NCI-H226 (cell line): ENCODE measurements at regions not wholly inside any gene's neighbourhood (a gene's known extent, or its start where the extent isn't known, plus 50 kb on each side); places are given as distances from the start of the nearest gene placed in this dataset.
"Not testable (repeated sequence)": the region's sequence is repeated elsewhere in the genome, so short reads cannot be mapped to it uniquely, and the experiment has no call there.

Experiments used
- DNase-seq: peaks from one replicate; pipeline ENCODE4 v3.0.0-alpha.2; 2015

GRCh38 chr1:113269168-113269963 is 120.9 kb upstream of the MAGI3 start:
- DNase-seq: no peak

GRCh38 chr1:113271039-113271438 is 119.3 kb upstream of the MAGI3 start:
- no peak for DNase-seq

GRCh38 chr1:113275083-113275482 is 115.2 kb upstream of the MAGI3 start:
- DNase-seq: no peak

DNA sequence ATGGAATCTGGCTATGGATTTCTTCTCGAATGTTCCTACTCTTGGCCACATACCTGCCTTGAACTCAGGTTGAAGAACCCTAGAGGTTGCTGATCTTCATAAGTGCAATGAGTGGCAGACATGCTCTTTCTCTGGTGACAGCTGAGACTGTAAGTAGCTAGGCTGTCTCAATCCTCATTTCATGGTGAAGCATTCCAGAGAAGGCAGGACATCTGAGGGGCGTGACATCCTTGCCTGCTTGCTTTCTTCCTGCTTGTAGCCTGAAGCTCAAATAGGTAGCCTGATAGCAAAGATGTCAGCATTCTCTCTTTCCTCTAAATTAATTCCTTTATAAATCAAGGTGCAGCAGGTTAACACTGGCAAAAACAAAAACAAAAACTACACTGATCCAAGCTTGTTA is 114.6 kb upstream of the MAGI3 start:
- no peak for DNase-seq

DNA sequence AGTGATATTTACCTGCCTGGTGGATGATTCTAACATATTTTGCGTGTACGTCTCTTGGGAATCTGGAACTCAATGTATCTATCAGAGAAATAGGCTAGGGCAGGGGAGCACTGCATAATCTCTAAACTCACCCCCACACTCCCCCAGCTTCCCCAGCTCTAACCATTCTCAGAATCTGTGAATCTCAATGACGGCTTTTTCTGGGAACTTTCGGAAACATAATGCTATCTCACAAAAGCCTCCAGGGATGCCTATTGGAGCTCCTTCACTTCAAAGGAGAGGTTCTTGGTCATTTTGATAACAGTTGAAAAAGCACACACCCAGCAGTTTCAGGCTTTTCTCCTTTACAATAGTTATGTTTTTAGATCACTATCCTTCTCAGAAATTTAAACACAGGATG is 113.8 kb upstream of the MAGI3 start:
- no peak for DNase-seq

DNA sequence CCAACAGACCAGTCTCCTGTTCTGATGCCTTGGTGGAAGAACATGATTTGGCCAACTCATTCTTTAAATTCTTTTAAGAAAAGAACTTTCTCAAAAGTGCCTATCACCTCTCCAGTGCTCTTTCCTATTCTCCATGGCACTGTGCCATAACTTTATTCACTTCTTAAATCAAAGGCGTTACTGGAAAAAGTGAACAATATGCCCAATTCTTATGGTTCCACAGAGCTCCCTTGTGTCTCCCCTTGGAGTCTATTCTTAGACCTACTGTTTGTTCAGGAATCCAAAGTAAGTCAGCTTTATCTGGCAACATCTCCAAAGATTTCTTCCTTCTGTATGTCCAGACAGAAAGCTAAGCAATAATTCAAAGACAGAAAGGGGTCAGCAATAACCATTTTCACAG is 111.9 kb upstream of the MAGI3 start:
- no peak for DNase-seq

- no peak for DNase-seq
Observed at GRCh38 chr1:113278777-113279176, 111.5 kb upstream of the MAGI3 start.

DNA sequence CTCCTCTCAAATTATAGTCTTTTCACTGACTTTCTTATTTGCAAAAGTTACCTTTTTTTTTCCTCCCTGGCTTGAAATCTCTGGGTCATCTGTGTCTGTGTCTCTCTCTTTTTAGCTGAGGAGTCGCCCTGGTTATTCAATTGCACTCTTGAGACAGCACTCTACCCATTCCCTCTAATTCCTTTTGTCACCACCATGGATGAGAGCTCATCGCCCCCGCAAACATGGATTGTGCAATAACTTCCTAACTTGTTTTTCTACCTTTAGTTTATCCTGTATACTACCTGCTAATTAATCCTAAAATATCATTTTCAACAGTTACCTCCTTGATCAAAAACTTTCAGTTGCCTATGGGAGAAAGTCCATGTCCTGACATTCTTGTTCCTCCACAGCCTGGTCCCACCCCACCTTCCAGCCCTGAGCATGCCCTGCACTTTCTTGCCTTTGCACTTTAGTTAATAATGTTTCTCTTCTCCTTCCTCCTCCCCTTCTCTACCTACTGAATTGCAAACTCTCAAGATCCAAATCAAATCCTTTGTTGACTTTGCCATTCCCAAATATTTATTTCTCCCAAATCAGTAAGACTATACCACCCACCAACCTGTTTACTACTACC is 110.4 kb upstream of the MAGI3 start:
- DNase-seq: no peak

DNA sequence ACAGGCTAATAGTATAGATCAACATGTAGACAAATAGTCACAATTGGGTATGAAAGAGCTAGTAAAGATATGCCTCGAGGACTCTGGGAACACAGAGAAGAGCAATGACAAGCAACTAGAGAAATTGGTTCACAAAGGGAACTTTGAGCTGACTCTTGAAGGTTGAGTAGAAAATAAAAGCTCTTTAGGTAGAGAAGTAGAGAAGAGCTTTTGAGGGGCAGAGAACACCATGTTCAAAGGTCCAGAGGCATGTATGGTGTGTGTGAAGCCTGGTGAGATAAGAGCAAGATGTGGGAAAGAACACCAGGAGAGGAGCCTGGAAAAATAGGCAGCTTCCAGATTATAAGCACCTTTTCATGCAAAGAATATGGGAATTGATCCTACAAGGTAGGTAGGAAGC is 109.7 kb upstream of the MAGI3 start:
- no peak for DNase-seq

- no peak for DNase-seq
Observed at GRCh38 chr1:113281550-113281949, 108.8 kb upstream of the MAGI3 start.

- no peak for DNase-seq
Observed at GRCh38 chr1:113282008-113282892, 108.1 kb upstream of the MAGI3 start.

- no peak for DNase-seq
Observed at GRCh38 chr1:113282893-113283285, 107.4 kb upstream of the MAGI3 start.

DNA sequence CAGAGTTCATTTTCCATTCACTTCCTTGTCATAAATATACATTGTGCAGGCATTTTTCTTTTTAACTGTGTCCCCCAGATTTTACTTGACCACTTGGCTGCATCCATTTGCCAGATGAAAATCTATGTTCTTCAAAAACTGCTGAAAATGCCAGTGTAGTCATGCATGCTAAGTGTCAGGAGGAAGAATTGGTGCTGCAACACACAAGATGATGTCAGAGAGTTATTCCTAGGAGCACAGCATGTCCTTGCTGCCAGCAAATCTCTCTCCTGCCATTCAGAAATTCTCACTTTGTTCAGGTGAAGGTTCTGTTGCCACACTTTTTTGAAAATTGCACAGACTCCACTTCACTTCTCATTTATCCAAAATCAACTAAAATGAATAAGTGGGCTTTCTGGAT is 106.4 kb upstream of the MAGI3 start:
- DNase-seq: no peak

DNA sequence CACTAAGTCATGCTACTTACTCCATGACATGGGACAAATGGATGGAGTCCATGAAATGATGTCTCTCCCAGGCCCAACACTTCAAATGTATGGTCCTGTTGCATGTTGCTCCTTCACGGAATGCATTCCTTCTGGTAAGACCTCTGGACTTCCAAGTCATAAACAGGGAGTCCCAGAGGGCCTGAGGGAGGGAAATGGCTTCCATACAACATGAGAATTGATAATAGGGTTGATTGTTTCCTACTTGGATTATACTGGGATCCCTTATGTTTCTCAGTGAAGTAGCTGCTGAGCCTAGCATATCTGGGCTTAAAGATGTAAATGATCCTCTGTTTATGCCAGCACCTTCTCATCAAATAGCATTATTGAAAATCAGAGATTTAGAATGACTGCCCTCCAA is 104.2 kb upstream of the MAGI3 start:
- DNase-seq: no peak

- no peak for DNase-seq
Observed at GRCh38 chr1:113291777-113292602, 98.3 kb upstream of the MAGI3 start.

DNA sequence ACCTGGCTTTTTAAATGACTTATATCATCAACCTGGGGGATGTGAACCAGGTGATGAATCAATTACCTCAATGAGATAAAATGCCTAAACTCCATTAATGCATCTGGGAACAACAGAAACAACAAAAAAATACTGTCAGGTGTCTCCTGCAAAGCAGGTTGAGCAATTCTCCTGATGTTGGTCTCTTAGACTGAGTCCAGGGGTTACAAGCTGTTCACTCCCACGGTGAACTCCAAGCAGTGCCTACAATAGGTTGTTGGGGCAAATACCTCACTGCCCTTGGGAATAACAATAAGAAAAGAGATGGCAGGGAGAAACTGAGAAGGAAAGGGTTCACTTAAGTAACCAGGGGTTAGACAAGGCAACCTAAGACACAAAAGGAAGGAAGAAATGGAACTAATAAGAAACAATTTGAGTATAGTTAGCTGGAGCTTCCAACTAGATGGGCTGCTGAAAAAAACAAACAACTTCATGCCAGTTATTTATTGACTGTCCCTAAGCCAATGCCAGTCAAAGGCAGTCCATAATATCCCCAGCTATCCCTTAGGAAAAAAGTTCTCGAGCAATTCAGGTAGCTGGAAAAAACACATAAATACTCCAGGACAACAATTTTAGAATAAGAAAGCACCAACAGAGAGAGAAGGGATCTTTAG is 97.6 kb upstream of the MAGI3 start:
- no peak for DNase-seq

DNA sequence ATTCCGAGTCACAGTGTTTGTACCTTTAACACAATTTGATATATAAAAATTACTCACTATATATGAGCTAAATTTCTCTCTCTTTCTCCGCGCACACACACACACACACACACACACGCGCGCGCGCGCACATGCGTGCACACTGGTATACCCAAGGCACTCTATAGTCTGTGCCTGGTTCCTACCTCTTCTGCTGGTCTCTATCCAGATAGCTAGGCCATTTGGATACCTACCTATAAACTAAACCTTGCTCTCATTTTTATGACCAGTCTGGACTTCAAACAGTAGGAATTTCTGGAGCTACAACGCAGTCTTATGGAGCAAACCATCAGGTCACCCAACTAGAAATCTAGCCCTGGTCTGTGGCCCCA is 97.1 kb upstream of the MAGI3 start:
- DNase-seq: no peak

GRCh38 chr1:113297749-113298148 is 92.6 kb upstream of the MAGI3 start:
- DNase-seq: no peak

DNA sequence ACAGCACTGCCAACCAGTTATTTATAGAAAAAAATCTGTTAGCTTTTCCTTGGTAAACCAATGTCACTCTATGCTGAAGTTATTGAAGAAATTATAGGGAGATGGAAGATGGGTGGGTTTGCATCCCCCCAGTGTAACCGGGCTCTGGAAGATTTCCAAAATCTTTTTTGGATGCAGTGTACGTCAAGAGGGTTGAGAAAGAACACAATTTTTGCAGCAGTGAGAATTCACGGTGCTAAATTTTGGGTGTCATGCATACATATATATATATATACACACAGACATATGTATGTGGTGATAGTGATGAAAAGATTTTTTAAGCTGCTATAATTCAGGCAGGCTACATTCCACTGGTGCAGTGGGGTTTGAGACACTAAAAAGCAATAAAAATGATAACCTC is 91.4 kb upstream of the MAGI3 start:
- no peak for DNase-seq

DNA sequence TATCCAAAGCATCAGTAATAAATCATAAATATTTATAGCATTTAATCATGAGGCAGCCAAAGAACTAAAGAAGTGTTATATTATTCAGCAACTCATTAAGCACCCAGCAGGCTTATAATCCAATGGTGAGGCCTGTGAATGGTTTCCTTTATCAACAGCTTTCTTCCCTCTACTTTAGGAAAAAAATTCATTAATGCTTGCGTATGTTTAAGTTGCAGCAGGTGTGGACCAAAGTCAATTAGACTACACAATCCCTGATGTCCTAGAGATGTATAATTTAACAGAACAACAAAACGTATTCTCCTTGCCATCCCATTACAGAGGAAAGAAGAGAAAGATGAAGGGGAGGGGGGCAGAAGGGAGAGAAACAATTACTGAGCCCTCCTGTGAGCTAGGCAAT is 87.7 kb upstream of the MAGI3 start:
- no peak for DNase-seq

GRCh38 chr1:113303267-113303666 is 87.0 kb upstream of the MAGI3 start:
- DNase-seq: no peak

DNA sequence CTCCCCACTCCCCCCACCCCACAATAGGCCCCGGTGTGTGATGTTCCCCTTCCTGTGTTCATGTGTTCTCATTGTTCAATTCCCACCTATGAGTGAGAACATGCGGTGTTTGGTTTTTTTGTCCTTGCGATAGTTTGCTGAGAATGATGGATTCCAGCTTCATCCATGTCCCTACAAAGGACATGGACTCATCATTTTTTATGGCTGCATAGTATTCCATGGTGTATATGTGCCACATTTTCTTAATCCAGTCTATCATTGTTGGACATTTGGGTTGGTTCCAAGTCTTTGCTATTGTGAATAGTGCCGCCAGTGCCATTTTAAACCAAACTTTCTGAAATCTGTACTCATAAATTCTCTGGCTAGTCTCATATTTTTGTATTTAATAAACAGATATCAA is 85.3 kb upstream of the MAGI3 start:
- not testable (repeated sequence) for DNase-seq
